Muscle layer of duodenum (tissue), 2 donors: ENCODE measurements at regions not wholly inside any gene's neighbourhood (a gene's known extent, or its start where the extent isn't known, plus 50 kb on each side); places are given as distances from the start of the nearest gene placed in this dataset.

Experiments
- H3K27ac ChIP-seq: one replicate; pipeline ENCODE4 v1.7.0; 2013; ENCODE audit warnings: mild to moderate bottlenecking, low read length
- H3K27me3 ChIP-seq: one replicate; pipeline ENCODE4 v1.7.0; 2013; ENCODE audit warnings: low read depth, mild to moderate bottlenecking, control low read depth, low read length
- H3K36me3 ChIP-seq, 2 donors: one replicate each; pipeline ENCODE4 v1.7.0; 2013; ENCODE audit warnings: low read length in 2 of 2, control low read depth in 1 of 2, mild to moderate bottlenecking in 1 of 2; ENCODE audit not compliant: insufficient read depth in 2 of 2, control insufficient read depth in 1 of 2
- H3K4me1 ChIP-seq, 2 donors: one replicate each; pipeline ENCODE4 v1.7.0; 2013; ENCODE audit warnings: low read length in 2 of 2, mild to moderate bottlenecking in 2 of 2, control low read depth in 1 of 2, moderate library complexity in 1 of 2; ENCODE audit not compliant: insufficient read depth in 2 of 2, control insufficient read depth in 1 of 2
- H3K4me3 ChIP-seq, 2 donors: one replicate each; pipeline ENCODE4 v1.7.0; 2013; ENCODE audit warnings: low read length in 2 of 2, low read depth in 1 of 2, mild to moderate bottlenecking in 1 of 2
- H3K9me3 ChIP-seq, 2 donors: one replicate each; pipeline ENCODE4 v1.7.0; 2013; ENCODE audit warnings: low read length in 2 of 2, control low read depth in 1 of 2, mild to moderate bottlenecking in 1 of 2; ENCODE audit not compliant: control insufficient read depth in 1 of 2
- donor health status: healthy.

DNA sequence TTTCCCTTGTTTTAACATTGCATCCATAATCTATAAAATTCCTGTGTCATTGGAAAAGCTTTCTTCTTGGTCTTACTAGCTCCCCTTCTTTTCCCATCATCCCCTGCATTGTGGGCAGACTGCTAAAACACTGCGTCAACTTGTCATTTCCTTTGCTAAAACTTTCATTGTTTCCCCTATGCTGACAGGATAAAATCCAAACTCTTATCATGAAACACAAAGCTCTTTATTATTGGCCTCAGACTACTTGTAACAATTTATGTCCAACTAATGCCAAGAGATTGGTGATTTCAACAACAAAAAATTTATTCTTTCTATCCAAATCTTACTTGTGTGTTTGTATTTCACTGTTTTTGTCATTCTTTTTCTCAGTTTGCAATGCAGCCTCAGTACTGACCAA is 339.1 kb downstream of the HGF start:
- no peak overlapping the region for H3K27ac ChIP-seq
- no peaks in the 10 kb centered on the region for H3K9me3 ChIP-seq
- no peak overlapping the region for H3K4me3 ChIP-seq
- no peaks in the 10 kb centered on the region for H3K4me1 ChIP-seq
- H3K36me3 ChIP-seq, result no peaks in the 10 kb centered on the region
- no peaks in the 10 kb centered on the region for H3K27me3 ChIP-seq

DNA sequence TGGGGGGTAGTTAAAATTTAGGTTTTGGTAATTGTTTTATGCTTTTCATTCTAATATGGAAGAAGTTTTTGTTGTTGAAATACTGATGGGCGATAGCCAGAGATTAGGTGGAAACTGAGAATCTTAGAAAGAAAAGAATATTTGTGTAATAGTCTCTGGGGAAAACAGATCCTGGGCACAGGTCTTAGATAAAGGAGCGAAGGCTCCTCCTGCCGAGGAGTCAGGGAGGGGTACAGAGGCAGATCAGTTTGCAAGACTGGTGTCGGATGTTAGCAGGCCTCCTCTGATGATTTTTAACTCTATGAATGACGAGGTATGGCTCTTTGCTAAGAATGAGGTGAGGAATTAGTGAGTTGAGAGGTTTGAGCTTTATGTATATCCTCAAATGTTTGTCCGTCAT is 339.7 kb downstream of the HGF start:
- H3K9me3 ChIP-seq, result no peaks in the 10 kb centered on the region
- H3K4me3 ChIP-seq, result no peak overlapping the region
- no peaks in the 10 kb centered on the region for H3K27me3 ChIP-seq
- H3K4me1 ChIP-seq, result no peaks in the 10 kb centered on the region
- no peak overlapping the region for H3K27ac ChIP-seq
- no peaks in the 10 kb centered on the region for H3K36me3 ChIP-seq

DNA sequence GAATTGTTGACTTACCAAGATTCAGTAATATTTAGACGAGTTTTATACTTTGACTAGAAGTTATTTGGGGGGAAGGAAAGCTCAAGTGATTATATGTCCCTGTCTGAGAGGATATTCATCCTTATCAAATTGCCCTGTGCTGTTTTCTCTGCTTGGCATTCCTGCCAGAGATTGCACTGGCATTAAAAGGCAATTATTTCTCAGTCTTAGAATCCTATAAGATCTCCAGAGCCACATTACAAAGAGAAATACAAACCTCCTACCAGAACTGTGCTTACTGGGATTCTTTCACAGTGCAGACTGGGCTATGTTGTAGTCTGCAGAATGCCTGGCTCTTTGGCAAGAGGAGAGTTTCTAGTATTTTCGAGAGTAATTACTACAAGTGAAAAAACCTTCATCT is 342.4 kb downstream of the HGF start:
- Histone ChIP-seq H3K4me3 (no peak overlapping the region), H3K36me3 (no peaks in the 10 kb centered on the region), H3K9me3 (no peaks in the 10 kb centered on the region), H3K27me3 (no peaks in the 10 kb centered on the region), H3K27ac (no peak overlapping the region), H3K4me1 (no peaks in the 10 kb centered on the region)

DNA sequence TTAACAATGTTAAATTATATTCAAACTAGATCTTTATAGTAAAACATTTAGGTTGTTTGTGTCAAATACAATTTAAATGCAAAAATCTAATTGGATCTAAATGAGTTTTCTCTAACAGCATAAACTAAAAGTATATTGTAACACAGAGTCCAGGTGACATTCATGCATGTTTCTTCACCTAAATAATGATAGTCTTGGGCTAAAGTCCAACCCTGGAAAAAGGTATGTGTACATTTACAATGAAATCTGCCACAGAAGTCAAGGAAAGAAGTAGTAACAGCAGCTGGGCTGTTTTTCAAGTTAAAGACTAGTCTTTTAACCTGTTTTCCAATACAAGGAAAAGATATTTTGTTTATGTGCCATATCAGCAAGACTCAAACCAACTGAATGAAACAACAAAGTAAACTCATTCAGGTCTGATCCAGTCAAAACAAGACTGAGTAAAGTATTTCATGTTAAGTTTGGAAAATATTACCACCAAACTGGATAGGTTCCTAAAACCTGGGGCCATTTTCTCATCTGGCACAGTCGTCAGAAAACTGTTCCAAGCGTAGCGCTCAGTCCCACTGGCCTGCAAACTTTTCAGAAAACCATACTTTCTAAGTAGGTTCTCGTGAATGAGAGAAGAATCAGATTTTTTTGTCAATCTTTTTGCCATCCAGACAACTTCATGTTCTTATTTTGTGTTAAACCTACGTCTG is 349.2 kb downstream of the HGF start:
- Histone ChIP-seq H3K27ac (no peak overlapping the region), H3K27me3 (no peaks in the 10 kb centered on the region), H3K4me3 (no peak overlapping the region), H3K36me3 (no peaks in the 10 kb centered on the region), H3K4me1 (no peaks in the 10 kb centered on the region), H3K9me3 (no peaks in the 10 kb centered on the region)

DNA sequence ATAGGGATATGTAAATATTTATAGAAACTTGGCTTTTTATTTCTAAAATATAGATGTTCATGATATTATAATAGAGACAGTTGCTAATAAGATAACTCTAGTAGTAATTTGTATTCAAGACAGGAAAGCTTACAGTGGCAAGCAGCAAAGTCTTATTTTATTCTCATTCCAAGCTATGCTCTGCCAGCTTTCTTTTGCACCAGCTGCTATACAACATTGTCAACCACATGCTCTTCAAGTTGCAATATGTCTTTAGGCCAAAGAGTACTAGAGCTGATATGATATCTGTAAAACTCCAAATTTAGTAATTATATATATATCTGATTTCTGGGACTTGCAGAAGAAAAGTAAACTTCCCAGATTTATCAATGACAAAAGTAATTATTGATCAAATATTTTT is 350.1 kb downstream of the HGF start:
- Histone ChIP-seq H3K4me1 (no peaks in the 10 kb centered on the region), H3K9me3 (no peaks in the 10 kb centered on the region), H3K36me3 (no peaks in the 10 kb centered on the region), H3K27ac (no peak overlapping the region), H3K27me3 (no peaks in the 10 kb centered on the region), H3K4me3 (no peak overlapping the region)

DNA sequence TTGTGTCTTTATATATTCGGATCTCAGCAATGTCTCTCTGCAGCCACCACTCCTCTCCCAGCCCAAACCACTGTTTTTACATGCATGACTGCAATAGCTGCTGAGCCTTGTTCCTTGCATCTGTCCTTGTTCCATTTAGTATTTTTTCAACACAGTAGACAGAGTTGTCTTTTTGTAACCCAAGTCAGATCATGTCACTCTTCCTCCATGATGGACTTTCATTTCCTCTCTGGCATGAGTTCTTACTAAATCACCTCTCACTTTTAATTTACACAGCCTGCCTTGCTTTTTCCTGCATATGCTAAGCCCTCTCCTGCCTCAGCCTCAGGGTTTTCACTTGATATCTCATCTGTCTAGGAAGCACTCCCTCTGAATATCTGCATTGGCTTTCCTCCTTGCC is 353.2 kb downstream of the HGF start:
- Histone ChIP-seq H3K36me3 (no peaks in the 10 kb centered on the region), H3K4me1 (no peaks in the 10 kb centered on the region)

DNA sequence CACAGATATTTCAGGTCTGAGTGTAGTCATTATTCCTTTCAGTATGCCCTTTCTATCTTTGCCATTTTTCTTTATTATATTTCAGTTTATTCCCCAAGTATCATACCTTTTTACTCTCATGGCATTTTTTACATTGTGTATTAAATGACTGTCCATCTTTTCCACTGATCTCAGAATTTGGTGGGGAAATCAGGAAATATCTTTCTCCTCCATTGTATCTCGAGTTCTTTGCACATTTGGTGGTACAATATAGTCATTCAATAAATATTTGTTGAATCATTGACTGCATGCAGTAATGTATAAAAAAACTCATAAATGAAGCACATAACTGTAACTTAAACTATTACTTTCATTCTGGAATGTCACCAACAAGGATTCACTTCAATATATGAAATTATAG is 354.7 kb downstream of the HGF start:
- Histone ChIP-seq H3K27ac (no peak overlapping the region), H3K9me3 (no peaks in the 10 kb centered on the region), H3K4me1 (no peaks in the 10 kb centered on the region), H3K4me3 (no peak overlapping the region), H3K36me3 (no peaks in the 10 kb centered on the region), H3K27me3 (no peaks in the 10 kb centered on the region)

More for the DNA sequence above, 353.2 kb downstream of the HGF start:
- H3K27ac ChIP-seq, result no peak overlapping the region
- no peaks in the 10 kb centered on the region for H3K27me3 ChIP-seq
- H3K9me3 ChIP-seq, result no peaks in the 10 kb centered on the region
- H3K4me3 ChIP-seq, result no peak overlapping the region

DNA sequence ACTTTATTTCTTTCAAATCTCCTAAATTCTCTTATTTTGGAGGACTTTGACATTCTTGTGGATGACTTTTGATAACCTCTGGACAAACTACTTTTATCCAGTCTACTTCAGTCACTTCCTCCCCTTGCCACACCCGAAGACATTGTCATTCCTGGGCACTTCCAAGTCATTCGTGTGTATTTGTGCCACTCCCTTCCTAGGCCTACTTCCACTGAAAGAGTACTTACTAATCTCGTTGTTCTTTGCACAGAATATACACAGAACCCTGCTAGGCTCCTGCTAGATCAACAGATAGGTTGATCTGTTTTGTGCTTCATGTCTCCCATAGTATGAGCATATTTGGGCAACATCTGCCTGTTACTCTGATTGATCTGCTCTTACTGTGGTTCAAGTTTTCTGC is 355.4 kb downstream of the HGF start:
- Histone ChIP-seq H3K27ac (no peak overlapping the region), H3K4me3 (no peak overlapping the region), H3K27me3 (no peaks in the 10 kb centered on the region), H3K36me3 (no peaks in the 10 kb centered on the region), H3K9me3 (no peaks in the 10 kb centered on the region), H3K4me1 (no peaks in the 10 kb centered on the region)

DNA sequence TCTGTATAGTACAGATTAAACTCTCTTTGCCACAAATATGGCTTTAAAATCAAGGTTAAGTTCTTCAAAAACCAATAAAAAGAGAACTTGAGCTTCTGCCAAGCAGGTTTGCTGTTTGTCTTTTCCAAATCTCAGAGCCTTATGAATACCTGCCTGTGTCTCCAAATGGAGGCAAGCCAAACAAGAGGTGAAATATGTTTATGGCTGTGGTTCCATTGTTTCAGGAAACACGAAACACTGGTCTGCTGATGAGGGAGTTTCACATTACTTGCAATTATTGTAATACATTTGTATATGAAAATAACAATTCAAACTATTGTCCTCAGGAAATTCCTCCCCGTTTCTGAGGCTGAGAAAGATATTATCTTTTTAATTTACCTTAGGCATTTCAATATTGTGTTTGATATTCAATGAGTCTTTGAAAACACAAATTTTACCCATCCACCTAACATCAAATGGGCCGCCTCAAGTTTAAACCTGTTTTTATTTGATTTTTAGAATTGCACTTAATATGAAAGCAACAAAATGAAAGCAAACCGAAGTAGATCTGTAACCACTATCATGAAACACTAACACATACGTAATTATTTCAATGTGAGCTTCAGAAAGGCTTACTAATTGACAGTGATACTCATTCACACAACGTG is 359.3 kb downstream of the HGF start:
- H3K36me3 ChIP-seq, result no peaks in the 10 kb centered on the region
- H3K27me3 ChIP-seq, result no peaks in the 10 kb centered on the region
- H3K4me3 ChIP-seq, result no peak overlapping the region
- H3K27ac ChIP-seq, result no peak overlapping the region
- H3K9me3 ChIP-seq, result no peaks in the 10 kb centered on the region
- H3K4me1 ChIP-seq, result no peaks in the 10 kb centered on the region

DNA sequence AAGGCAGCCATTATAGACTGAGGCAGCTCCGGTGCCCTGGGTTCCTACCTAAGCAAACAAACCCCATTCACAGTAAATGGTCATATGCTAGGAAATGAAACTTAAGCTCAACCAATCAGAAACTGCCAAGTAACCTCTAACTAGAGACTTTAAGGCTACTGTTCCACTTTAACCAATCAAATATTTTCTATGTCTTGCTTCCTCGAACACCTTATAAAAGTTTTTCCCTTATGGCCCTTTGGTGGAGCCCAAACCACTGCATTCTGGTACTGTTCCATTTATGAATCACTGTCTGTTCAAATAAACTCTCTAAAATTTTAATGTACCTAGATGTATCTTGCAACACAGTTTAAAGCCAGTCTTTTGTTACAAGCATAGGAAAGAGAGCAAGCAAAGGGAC is 361.1 kb downstream of the HGF start:
- Histone ChIP-seq H3K27ac (no peak overlapping the region), H3K27me3 (no peaks in the 10 kb centered on the region), H3K4me1 (no peaks in the 10 kb centered on the region), H3K4me3 (no peak overlapping the region), H3K9me3 (no peaks in the 10 kb centered on the region), H3K36me3 (no peaks in the 10 kb centered on the region)

DNA sequence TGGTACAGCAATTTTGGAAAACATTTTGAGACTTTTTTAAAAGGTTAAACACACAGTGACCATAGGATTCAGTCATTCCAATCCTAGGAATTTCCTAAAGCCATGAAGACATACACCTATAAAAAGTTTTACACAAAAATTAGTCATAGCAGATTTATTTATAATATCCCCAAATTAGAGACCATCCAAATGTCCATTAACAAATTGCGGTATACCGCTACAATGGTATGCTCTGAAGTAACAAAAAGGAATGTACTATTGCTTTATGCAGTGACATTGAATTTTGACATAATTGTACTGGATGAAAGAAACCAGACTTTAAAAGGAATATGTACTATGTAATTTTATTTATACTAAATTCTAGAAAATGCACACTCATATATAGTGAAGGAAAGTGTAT is 362.8 kb downstream of the HGF start:
- no peaks in the 10 kb centered on the region for H3K9me3 ChIP-seq
- no peaks in the 10 kb centered on the region for H3K4me1 ChIP-seq
- H3K27me3 ChIP-seq, result no peaks in the 10 kb centered on the region
- no peak overlapping the region for H3K27ac ChIP-seq
- no peak overlapping the region for H3K4me3 ChIP-seq
- no peaks in the 10 kb centered on the region for H3K36me3 ChIP-seq

DNA sequence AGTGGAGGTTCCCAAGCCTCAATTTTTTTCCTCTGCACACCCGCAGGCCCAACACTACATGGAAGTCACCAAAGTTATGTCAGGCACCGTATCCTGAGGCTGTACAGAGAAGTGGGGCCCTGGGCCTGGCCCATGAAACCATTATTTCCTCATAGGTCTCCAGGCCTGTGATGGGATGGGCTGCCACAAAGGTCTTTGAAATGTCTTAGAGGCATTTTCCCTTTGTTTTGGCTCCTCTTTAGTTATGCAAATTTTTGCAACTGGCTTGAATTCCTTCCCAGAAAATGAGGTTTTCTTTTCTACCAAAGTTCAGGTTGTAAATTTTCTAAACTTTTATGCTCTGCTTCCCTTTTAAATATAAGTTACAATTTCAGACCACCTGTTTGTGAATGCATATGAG is 365.2 kb downstream of the HGF start:
- H3K36me3 ChIP-seq, result no peaks in the 10 kb centered on the region
- H3K27ac ChIP-seq, result no peak overlapping the region
- no peaks in the 10 kb centered on the region for H3K9me3 ChIP-seq
- H3K4me1 ChIP-seq, result no peaks in the 10 kb centered on the region
- H3K27me3 ChIP-seq, result no peaks in the 10 kb centered on the region
- no peak overlapping the region for H3K4me3 ChIP-seq
